H1 (cell line): ENCODE measurements at regions not wholly inside any gene's neighbourhood (a gene's known extent, or its start where the extent isn't known, plus 50 kb on each side); places are given as distances from the start of the nearest gene placed in this dataset.

Source experiments
- CHD7 ChIP-seq: fragments of 300-600 bp; sonication (generic); IDR thresholded peaks from 2 replicates; pipeline ENCODE4 v1.7.1; 2012; ENCODE audit warnings: low read length, moderate library complexity, mild to moderate bottlenecking, inconsistent platforms; ENCODE audit not compliant: insufficient replicate concordance
- MAX ChIP-seq: IDR thresholded peaks from 2 replicates; pipeline ENCODE4 v1.6.1; 2012; ENCODE audit warnings: inconsistent platforms
- SAP30 ChIP-seq: fragments of 300-600 bp; sonication (generic); IDR thresholded peaks from 2 replicates; pipeline ENCODE4 v1.7.1; 2012; ENCODE audit warnings: low read length, moderate library complexity, mild to moderate bottlenecking, inconsistent platforms; ENCODE audit not compliant: insufficient read depth, insufficient replicate concordance

GRCh38 chr2:124967325-124967724 is 942.2 kb downstream of the CNTNAP5 start (continued):
- TF ChIP-seq CHD7 (no peak), SAP30 (no peak), MAX (no peak)
